GM23338 (cell line): ENCODE measurements at regions not wholly inside any gene's neighbourhood (a gene's known extent, or its start where the extent isn't known, plus 50 kb on each side); places are given as distances from the start of the nearest gene placed in this dataset.

Experiments used
- ATAC-seq: fragments of 200-7000 bp; cut with Tn5 transposase; 3 replicates; pipeline ENCODE4 v1.9.1; 2020
- DNase-seq: peaks from one replicate; pipeline ENCODE4 v3.0.0-alpha.2; 2015; ENCODE audit warnings: low spot score
- H2AFZ ChIP-seq: fragments of 200-600 bp; sonication (generic); 2 replicates; pipeline ENCODE4 v1.8.0; 2016; ENCODE audit warnings: antibody characterized with exemption, mild to moderate bottlenecking, moderate library complexity
- H3F3A ChIP-seq: fragments of 200-600 bp; sonication (generic); replicated peaks from 2 replicates; pipeline ENCODE4 v1.8.0; 2017; ENCODE audit warnings: antibody characterized with exemption, mixed run types, low read depth
- H3K27ac ChIP-seq: fragments of 200-600 bp; sonication (generic); 2 replicates; pipeline ENCODE4 v1.6.1; 2016; ENCODE audit warnings: low read depth
- H3K27me3 ChIP-seq: fragments of 200-600 bp; sonication (generic); 2 replicates; pipeline ENCODE4 v1.8.0; 2016; ENCODE audit warnings: mild to moderate bottlenecking, mixed run types, moderate library complexity; ENCODE audit not compliant: insufficient read depth
- H3K36me3 ChIP-seq: fragments of 200-600 bp; sonication (generic); 2 replicates; pipeline ENCODE4 v1.8.0; 2016; ENCODE audit warnings: mild to moderate bottlenecking; ENCODE audit not compliant: insufficient read depth
- H3K4me1 ChIP-seq: fragments of 200-600 bp; sonication (generic); 2 replicates; pipeline ENCODE4 v1.8.0; 2016; ENCODE audit warnings: mild to moderate bottlenecking, moderate library complexity; ENCODE audit not compliant: insufficient read depth
- H3K4me2 ChIP-seq: fragments of 200-600 bp; sonication (generic); 2 replicates; pipeline ENCODE4 v1.7.1; 2017; ENCODE audit warnings: mixed run types
- H3K4me3 ChIP-seq: fragments of 200-600 bp; sonication (generic); 2 replicates; pipeline ENCODE4 v1.6.1; 2016; ENCODE audit warnings: mixed run types
- H3K79me2 ChIP-seq: fragments of 200-600 bp; sonication (generic); replicated peaks from 2 replicates; pipeline ENCODE4 v1.8.0; 2017; ENCODE audit warnings: mild to moderate bottlenecking; ENCODE audit not compliant: insufficient read depth
- H3K9me2 ChIP-seq: fragments of 200-600 bp; sonication (generic); 2 replicates; pipeline ENCODE4 v1.8.0; 2017; ENCODE audit not compliant: insufficient read depth
- H4K20me1 ChIP-seq: fragments of 200-600 bp; sonication (generic); replicated peaks from 2 replicates; pipeline ENCODE4 v1.8.0; 2017; ENCODE audit warnings: mild to moderate bottlenecking; ENCODE audit not compliant: insufficient read depth
- H3K27ac Mint-ChIP-seq: 2 replicates; pipeline ENCODE4 v1.8.0; 2020; ENCODE audit warnings: inconsistent platforms, mild to moderate bottlenecking, moderate library complexity, mixed read lengths
- H3K27me3 Mint-ChIP-seq: 3 replicates; pipeline ENCODE4 v1.8.0; 2022; ENCODE audit warnings: low read depth, mild to moderate bottlenecking, moderate library complexity, mixed read lengths, inconsistent platforms; ENCODE audit not compliant: insufficient read depth, poor library complexity
- H3K36me3 Mint-ChIP-seq: 3 replicates; pipeline ENCODE4 v1.8.0; 2021; ENCODE audit warnings: low read depth, mild to moderate bottlenecking, inconsistent platforms, moderate library complexity, mixed read lengths
- H3K4me1 Mint-ChIP-seq: 3 replicates; pipeline ENCODE4 v1.8.0; 2020; ENCODE audit warnings: mild to moderate bottlenecking, inconsistent platforms, mixed read lengths
- H3K4me3 Mint-ChIP-seq: 3 replicates; pipeline ENCODE4 v1.8.0; 2021; ENCODE audit warnings: moderate library complexity, mild to moderate bottlenecking, inconsistent platforms, mixed read lengths
- H3K9me3 Mint-ChIP-seq: 3 replicates; pipeline ENCODE4 v1.8.0; 2020; ENCODE audit warnings: moderate library complexity, mild to moderate bottlenecking, inconsistent platforms, mixed read lengths
- CTCF ChIP-seq, 2 experiments: fragments of 200-600 bp in 1 of 2; sonication (generic) in 1 of 2; conservative IDR thresholded peaks; 2 replicates each; pipeline versions ENCODE4 v1.5.1 to v1.6.1; 2016 to 2017; ENCODE audit warnings: antibody characterized with exemption in 2 of 2, low read depth in 2 of 2, mild to moderate bottlenecking in 2 of 2, moderate library complexity in 1 of 2
- ETS1 ChIP-seq: IDR thresholded peaks from 2 replicates; pipeline ENCODE4 v1.6.1; 2016; ENCODE audit warnings: antibody characterized with exemption
- EZH2 ChIP-seq: fragments of 200-600 bp; sonication (generic); IDR thresholded peaks from one replicate; pipeline ENCODE4 v1.8.0; 2017; ENCODE audit warnings: antibody characterized with exemption, mild to moderate bottlenecking, low read depth; ENCODE audit not compliant: unreplicated experiment
- EZH2phosphoT487 ChIP-seq: fragments of 200-600 bp; sonication (generic); IDR thresholded peaks from one replicate; pipeline ENCODE4 v1.8.1; 2018; ENCODE audit warnings: antibody characterized with exemption; ENCODE audit not compliant: unreplicated experiment
- REST ChIP-seq: IDR thresholded peaks from one replicate; pipeline ENCODE4 v1.6.1; 2018; ENCODE audit warnings: antibody characterized with exemption; ENCODE audit not compliant: unreplicated experiment
- ZNF114 ChIP-seq: fragments of 250-450 bp; sonication (Bioruptor Pico); IDR thresholded peaks from 2 replicates; pipeline ENCODE4 v1.5.0; 2020; ENCODE audit warnings: mild to moderate bottlenecking, moderate library complexity
- ZNF462 ChIP-seq: fragments of 250-450 bp; sonication (Bioruptor Pico); IDR thresholded peaks from 2 replicates; pipeline ENCODE4 v1.5.0; 2020; ENCODE audit warnings: mild to moderate bottlenecking, moderate library complexity

- TF ChIP-seq ZNF462 (CRISPR knock-in tag) (no peak), ZNF114 (CRISPR knock-in tag) (no peak)
Measured at GRCh38 chr6:139588734-139589593, 214.5 kb upstream of the CITED2 start (continued).

GRCh38 chr6:139588076-139588639 is 213.7 kb upstream of the CITED2 start:
- Histone ChIP-seq H4K20me1 (no peaks in the 10 kb centered on the region), H3K4me2 (no peak overlapping the region), H3K79me2 (no peaks in the 10 kb centered on the region), H3K9me2 (0 out of 2 replicates have a peak, but pooled peaks cover 3% of the 10 kb centered on the region), H3K36me3 (no peaks in the 10 kb centered on the region), H3K4me3 (no peak overlapping the region), H3K4me1 (0 out of 2 replicates have a peak, but pooled peaks cover 2% of the 10 kb centered on the region), H3F3A (no peaks in the 10 kb centered on the region), H3K27me3 (no peaks in the 10 kb centered on the region), H3K27ac (no peak overlapping the region), H2AFZ (peak overlapping the region; percentile 57; the same call in 1 of the 2 replicates)
- ATAC-seq (no peak), DNase-seq (no peak)
- Mint-ChIP-seq H3K36me3 (no peaks in the 10 kb centered on the region), H3K27ac (no peak overlapping the region), H3K9me3 (no peaks in the 10 kb centered on the region), H3K4me3 (no peak overlapping the region), H3K4me1 (peaks cover 3% of the 10 kb centered on the region; the same call in 2 of the 3 replicates), H3K27me3 (peaks cover 3% of the 10 kb centered on the region)
- TF ChIP-seq CTCF (conservative IDR thresholded peaks at IDR 0.05; ENCODE audit: low read depth in 2 of 2), result no peak
- TF ChIP-seq ETS1, result no peak
- no peak for TF ChIP-seq EZH2
- TF ChIP-seq EZH2phosphoT487, result no peak
- no peak for TF ChIP-seq REST
